Neural crest cell (in vitro differentiated cells): ENCODE measurements at regions not wholly inside any gene's neighbourhood (a gene's known extent, or its start where the extent isn't known, plus 50 kb on each side); places are given as distances from the start of the nearest gene placed in this dataset.

Experiments used
- DNase-seq: peaks from one replicate; pipeline ENCODE4 v3.0.0; 2021; ENCODE audit warnings: low read depth, mixed read lengths, low spot score
- H3K27ac Mint-ChIP-seq: one replicate; pipeline ENCODE4 v1.8.0; 2021; ENCODE audit warnings: mild to moderate bottlenecking, mixed read lengths; ENCODE audit not compliant: unreplicated experiment
- H3K27me3 Mint-ChIP-seq: 2 replicates; pipeline ENCODE4 v1.8.0; 2021; ENCODE audit warnings: low read depth, mild to moderate bottlenecking, mixed read lengths
- H3K36me3 Mint-ChIP-seq: 2 replicates; pipeline ENCODE4 v1.8.0; 2021; ENCODE audit warnings: low read depth, mild to moderate bottlenecking, mixed read lengths
- H3K4me1 Mint-ChIP-seq: 2 replicates; pipeline ENCODE4 v1.8.0; 2021; ENCODE audit warnings: mixed read lengths
- H3K4me3 Mint-ChIP-seq: one replicate; pipeline ENCODE4 v1.8.0; 2021; ENCODE audit warnings: mild to moderate bottlenecking, mixed read lengths
- H3K9me3 Mint-ChIP-seq: 2 replicates; pipeline ENCODE4 v1.8.0; 2021; ENCODE audit warnings: mixed read lengths
- TF ChIP-seq, protein P1 (sequence below): fragments of 200-600 bp; sonication (generic); conservative IDR thresholded peaks from 2 replicates; pipeline ENCODE4 v1.5.0; 2021; ENCODE audit warnings: antibody characterized with exemption, mild to moderate bottlenecking

DNA sequence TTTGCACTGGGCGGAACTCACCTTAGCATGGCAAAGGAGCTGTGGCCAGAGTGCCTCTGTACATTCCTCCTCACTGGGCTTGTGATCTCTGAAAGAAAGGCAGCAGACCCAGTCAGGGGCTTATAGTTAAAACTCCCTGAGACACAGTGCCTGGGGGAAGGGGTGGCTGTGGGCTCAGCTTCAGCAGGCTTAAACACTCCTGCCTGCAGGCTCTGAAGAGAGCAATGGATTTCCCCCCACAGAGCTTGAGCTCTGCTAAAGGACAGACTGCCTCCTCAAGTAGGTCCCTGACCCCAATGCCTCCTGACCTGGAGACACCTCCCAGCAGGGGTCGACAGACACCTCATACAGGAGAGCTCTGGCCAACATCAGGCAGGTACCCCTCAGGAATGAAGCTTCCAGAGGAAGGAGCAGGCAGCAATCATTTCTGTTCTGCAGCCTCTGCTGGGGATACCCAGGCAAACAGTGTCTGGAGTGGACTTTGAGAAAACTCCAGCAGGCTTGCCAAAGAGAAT, 327.5 kb upstream of the SLC16A7 start:
- Mint-ChIP-seq H3K27me3 (no peaks in the 10 kb centered on the region), H3K9me3 (peaks cover 11% of the 10 kb centered on the region), H3K27ac (no peak overlapping the region), H3K36me3 (no peaks in the 10 kb centered on the region), H3K4me3 (no peak overlapping the region), H3K4me1 (no peaks in the 10 kb centered on the region)
- no peak for DNase-seq
- TF ChIP-seq, protein P1, sequence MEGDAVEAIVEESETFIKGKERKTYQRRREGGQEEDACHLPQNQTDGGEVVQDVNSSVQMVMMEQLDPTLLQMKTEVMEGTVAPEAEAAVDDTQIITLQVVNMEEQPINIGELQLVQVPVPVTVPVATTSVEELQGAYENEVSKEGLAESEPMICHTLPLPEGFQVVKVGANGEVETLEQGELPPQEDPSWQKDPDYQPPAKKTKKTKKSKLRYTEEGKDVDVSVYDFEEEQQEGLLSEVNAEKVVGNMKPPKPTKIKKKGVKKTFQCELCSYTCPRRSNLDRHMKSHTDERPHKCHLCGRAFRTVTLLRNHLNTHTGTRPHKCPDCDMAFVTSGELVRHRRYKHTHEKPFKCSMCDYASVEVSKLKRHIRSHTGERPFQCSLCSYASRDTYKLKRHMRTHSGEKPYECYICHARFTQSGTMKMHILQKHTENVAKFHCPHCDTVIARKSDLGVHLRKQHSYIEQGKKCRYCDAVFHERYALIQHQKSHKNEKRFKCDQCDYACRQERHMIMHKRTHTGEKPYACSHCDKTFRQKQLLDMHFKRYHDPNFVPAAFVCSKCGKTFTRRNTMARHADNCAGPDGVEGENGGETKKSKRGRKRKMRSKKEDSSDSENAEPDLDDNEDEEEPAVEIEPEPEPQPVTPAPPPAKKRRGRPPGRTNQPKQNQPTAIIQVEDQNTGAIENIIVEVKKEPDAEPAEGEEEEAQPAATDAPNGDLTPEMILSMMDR: no peak

DNA sequence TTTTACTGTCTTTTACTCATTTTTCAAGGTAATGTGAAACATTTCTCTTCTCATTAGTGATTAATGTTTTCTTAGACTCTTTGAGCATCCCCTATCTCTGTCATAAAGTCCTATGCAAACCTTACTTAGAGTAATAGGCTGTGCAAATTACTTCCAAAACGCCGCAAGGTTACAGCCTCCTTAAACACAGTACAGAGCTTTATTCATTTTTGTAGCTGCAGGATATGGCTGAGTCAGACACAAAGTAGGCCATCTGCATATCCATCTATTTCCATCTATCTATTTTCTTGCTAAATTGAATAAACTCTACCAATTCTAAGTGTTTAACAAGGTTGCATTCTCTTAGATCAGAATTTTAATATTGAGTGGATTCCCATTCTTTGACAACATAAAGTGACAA, 335.6 kb upstream of the SLC16A7 start:
- Mint-ChIP-seq H3K4me1 (no peaks in the 10 kb centered on the region), H3K9me3 (no peaks in the 10 kb centered on the region), H3K27ac (no peak overlapping the region), H3K27me3 (no peaks in the 10 kb centered on the region), H3K4me3 (no peak overlapping the region), H3K36me3 (no peaks in the 10 kb centered on the region)
- TF ChIP-seq, protein P1: no peak
- DNase-seq: no peak

DNA sequence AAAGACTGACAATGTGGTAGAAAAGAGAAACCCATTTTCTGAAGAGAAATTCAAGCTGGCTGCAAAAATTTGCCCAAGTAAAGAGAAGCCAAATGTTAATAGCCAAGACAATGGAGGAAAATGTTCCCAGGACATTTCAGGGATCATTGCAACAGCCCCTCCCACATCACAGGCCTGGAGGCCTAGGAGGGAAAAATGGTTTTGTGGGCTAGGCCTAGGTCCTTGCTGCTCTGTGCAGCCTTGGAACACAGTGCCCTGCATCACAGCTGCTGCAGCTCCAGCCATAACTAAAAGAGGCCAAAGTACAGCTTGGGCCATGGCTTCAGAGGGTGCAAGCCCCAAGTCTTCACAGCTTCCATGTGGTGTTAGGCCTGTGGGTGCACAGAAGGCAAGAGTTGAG, 332.4 kb upstream of the LRIG3 start:
- TF ChIP-seq, protein P1: no peak
- Mint-ChIP-seq H3K27me3 (no peaks in the 10 kb centered on the region), H3K9me3 (peaks cover 8% of the 10 kb centered on the region), H3K4me1 (no peaks in the 10 kb centered on the region), H3K4me3 (no peak overlapping the region), H3K36me3 (peaks cover 6% of the 10 kb centered on the region), H3K27ac (no peak overlapping the region)
- no peak for DNase-seq

DNA sequence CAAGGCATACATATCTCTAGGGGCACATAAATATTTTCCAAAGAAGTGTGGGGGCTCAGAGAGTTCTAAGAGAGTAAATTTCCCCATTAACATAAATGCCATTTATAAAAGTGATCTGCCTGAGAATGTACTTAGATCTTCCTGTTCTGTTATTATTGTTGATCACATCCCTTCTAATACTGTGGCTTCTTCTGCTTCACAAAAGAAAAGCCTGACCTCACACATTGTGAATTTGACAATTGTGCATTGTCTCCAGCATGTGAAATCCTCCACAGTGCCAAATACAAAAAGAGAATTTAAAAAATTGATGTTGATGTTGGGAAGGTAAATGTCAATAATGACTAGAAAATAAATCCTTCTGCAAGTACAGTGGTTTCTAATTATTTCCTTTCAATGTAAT, 330.5 kb upstream of the LRIG3 start:
- H3K4me3 Mint-ChIP-seq: no peak overlapping the region
- TF ChIP-seq, protein P1: no peak
- DNase-seq: no peak
- H3K27ac Mint-ChIP-seq: no peak overlapping the region
- H3K4me1 Mint-ChIP-seq: no peaks in the 10 kb centered on the region
- H3K27me3 Mint-ChIP-seq: no peaks in the 10 kb centered on the region
- H3K9me3 Mint-ChIP-seq: peaks cover 8% of the 10 kb centered on the region
- H3K36me3 Mint-ChIP-seq: peaks cover 6% of the 10 kb centered on the region

DNA sequence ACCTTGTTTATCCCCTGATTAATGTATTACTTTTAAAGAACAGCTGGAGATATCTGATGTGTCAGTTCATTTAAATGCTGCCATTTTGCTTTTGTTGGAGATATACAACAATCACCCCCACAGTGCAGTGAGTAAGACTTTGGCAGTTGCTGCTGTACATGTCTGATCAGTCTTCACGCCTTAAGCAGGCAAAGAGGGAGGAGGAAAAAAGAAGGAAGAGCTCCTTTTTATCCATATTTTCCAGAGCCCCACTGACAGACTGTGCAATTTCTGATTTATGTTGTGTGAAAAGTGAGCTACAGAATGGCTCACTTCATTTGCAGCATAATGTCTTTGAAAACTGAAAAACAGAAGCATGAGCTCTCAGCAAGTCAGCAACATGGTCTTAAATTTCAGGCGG, 319.7 kb upstream of the LRIG3 start:
- H3K27me3 Mint-ChIP-seq: no peaks in the 10 kb centered on the region
- no peaks in the 10 kb centered on the region for H3K4me1 Mint-ChIP-seq
- H3K9me3 Mint-ChIP-seq: peaks cover 5% of the 10 kb centered on the region
- no peak overlapping the region for H3K4me3 Mint-ChIP-seq
- TF ChIP-seq, protein P1: no peak
- DNase-seq: no peak
- H3K36me3 Mint-ChIP-seq: no peaks in the 10 kb centered on the region
- no peak overlapping the region for H3K27ac Mint-ChIP-seq

DNA sequence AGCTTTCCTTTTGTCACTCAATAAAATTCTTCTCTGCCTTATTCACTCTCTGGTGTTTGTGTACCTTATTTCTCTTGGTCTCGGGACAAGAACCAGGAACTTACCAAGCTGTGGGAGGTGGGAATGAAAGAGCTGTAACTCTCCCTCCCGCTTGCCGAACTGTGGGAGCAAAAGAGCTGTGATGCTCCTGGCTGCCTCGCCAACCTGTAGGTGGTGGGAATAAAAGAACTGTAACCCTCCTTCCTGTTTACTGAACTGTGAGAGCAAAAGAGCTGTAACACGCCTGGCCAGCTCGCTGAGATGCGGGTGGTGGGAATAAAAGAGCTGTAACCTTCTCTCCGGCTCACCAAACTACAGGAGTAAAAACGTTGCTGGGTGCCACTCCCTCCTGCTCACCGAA, 314.1 kb upstream of the LRIG3 start:
- no peaks in the 10 kb centered on the region for H3K9me3 Mint-ChIP-seq
- no peak for DNase-seq
- no peak overlapping the region for H3K27ac Mint-ChIP-seq
- no peaks in the 10 kb centered on the region for H3K4me1 Mint-ChIP-seq
- TF ChIP-seq, protein P1: no peak
- no peaks in the 10 kb centered on the region for H3K27me3 Mint-ChIP-seq
- no peak overlapping the region for H3K4me3 Mint-ChIP-seq
- H3K36me3 Mint-ChIP-seq: no peaks in the 10 kb centered on the region
